Suprapubic skin (tissue), 3 donors: ENCODE measurements at regions not wholly inside any gene's neighbourhood (a gene's known extent, or its start where the extent isn't known, plus 50 kb on each side); places are given as distances from the start of the nearest gene placed in this dataset.

Experiments
- CTCF ChIP-seq, 2 donors: fragments of 200-600 bp in 1 of 2; fragments of 450-650 bp in 1 of 2; sonication (generic) in 1 of 2; IDR thresholded peaks; one replicate each; pipeline ENCODE4 v1.5.1; 2016 to 2019; ENCODE audit warnings: antibody characterized with exemption in 2 of 2, mild to moderate bottlenecking in 1 of 2, moderate library complexity in 1 of 2
- POLR2A ChIP-seq, 2 donors: fragments of 450-650 bp; IDR thresholded peaks; one replicate each; pipeline ENCODE4 v1.6.1; 2017; ENCODE audit warnings: antibody characterized with exemption in 2 of 2, mild to moderate bottlenecking in 2 of 2, moderate library complexity in 2 of 2

GRCh38 chr2:207285473-207285815 lies 119.7 kb upstream of the KLF7 start:
- no peak for TF ChIP-seq CTCF (IDR thresholded peaks at IDR 0.05)
- no peak for TF ChIP-seq POLR2A (IDR thresholded peaks at IDR 0.05)
